ENCODE measurements at regions not wholly inside any gene's neighbourhood (a gene's known extent, or its start where the extent isn't known, plus 50 kb on each side); places are given as distances from the start of the nearest gene placed in this dataset.

DNA sequence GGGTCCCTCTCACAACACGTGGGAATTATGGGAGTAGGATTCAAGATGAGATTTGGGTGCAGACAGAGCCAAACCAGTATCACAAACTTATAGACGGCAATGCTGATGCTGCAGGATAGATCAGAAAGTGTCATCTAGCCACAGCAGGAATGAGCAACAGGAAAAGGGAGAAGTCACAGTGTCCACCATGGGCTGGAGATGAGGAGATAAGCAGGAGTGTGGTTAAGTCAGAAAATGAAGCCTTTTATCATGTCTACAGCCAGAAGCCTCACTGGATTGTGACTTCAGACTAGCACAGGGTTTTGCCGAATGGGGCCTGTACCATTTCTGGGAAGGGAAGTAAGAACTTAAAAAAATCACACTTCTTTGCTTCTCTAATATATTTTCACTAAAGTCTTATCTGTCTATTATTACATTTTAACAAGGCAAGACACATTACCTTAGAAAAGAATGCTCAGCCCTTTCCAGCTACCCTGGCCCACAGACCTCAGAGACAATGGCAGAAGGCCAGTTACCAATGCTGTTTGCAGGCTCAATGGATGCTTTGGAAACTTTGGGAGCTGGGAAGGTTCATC is 490.2 kb upstream of the SALL1 start:
- TF ChIP-seq, protein P1, sequence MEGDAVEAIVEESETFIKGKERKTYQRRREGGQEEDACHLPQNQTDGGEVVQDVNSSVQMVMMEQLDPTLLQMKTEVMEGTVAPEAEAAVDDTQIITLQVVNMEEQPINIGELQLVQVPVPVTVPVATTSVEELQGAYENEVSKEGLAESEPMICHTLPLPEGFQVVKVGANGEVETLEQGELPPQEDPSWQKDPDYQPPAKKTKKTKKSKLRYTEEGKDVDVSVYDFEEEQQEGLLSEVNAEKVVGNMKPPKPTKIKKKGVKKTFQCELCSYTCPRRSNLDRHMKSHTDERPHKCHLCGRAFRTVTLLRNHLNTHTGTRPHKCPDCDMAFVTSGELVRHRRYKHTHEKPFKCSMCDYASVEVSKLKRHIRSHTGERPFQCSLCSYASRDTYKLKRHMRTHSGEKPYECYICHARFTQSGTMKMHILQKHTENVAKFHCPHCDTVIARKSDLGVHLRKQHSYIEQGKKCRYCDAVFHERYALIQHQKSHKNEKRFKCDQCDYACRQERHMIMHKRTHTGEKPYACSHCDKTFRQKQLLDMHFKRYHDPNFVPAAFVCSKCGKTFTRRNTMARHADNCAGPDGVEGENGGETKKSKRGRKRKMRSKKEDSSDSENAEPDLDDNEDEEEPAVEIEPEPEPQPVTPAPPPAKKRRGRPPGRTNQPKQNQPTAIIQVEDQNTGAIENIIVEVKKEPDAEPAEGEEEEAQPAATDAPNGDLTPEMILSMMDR (IDR thresholded peaks at IDR 0.05; ENCODE audit: extremely low read depth in 1 of 2, insufficient read depth in 1 of 2, low read depth in 1 of 2, low read length in 2 of 2), result no peak
- TF ChIP-seq MYC (IDR thresholded peaks at IDR 0.05; ENCODE audit: low read depth, low read length) (no peak), POLR2A (IDR thresholded peaks at IDR 0.05; ENCODE audit: low read depth, low read length) (no peak), GATA2 (IDR thresholded peaks at IDR 0.05; ENCODE audit: insufficient read depth, insufficient read length, low read depth, low read length) (no peak), EZH2 (IDR thresholded peaks at IDR 0.05; ENCODE audit: borderline replicate concordance, low read depth, low read length, severe bottlenecking) (no peak), POLR2AphosphoS5 (IDR thresholded peaks at IDR 0.05; ENCODE audit: insufficient read depth, low read depth, low read length) (no peak)

All from endothelial cell of umbilical vein (primary cell).